GM21529 (cell line): ENCODE measurements at regions not wholly inside any gene's neighbourhood (a gene's known extent, or its start where the extent isn't known, plus 50 kb on each side); places are given as distances from the start of the nearest gene placed in this dataset.

Experiments used
- ATAC-seq: cut with Tn5 transposase; IDR thresholded peaks from one replicate; pipeline ENCODE4 v1.9.1; 2021; ENCODE audit not compliant: unreplicated experiment

- no peak for ATAC-seq
Observed at GRCh38 chr4:156191044-156191781, 237.5 kb upstream of the CTSO start.

GRCh38 chr4:156190615-156191014 is 236.9 kb upstream of the CTSO start:
- no peak for ATAC-seq

- ATAC-seq, result no peak
Observed at GRCh38 chr4:156188596-156188995, 234.9 kb upstream of the CTSO start.

GRCh38 chr4:156186111-156186510 is 232.4 kb upstream of the CTSO start:
- ATAC-seq, result no peak

GRCh38 chr4:156185514-156186055 is 231.9 kb upstream of the CTSO start:
- ATAC-seq, result no peak

- no peak for ATAC-seq
Observed at GRCh38 chr4:156182269-156182668, 228.6 kb upstream of the CTSO start.

GRCh38 chr4:156177941-156178340 is 224.3 kb upstream of the CTSO start:
- no peak for ATAC-seq

GRCh38 chr4:156176896-156177295 is 223.2 kb upstream of the CTSO start:
- no peak for ATAC-seq

GRCh38 chr4:156173937-156174336 is 220.3 kb upstream of the CTSO start:
- ATAC-seq, result no peak

GRCh38 chr4:156173486-156173885 is 219.8 kb upstream of the CTSO start:
- no peak for ATAC-seq

GRCh38 chr4:156169861-156170260 is 216.2 kb upstream of the CTSO start:
- ATAC-seq, result no peak

- peak; percentile 62 for ATAC-seq
Observed at GRCh38 chr4:156169011-156169410, 215.3 kb upstream of the CTSO start.

- no peak for ATAC-seq
Observed at GRCh38 chr4:156168288-156168687, 214.6 kb upstream of the CTSO start.

GRCh38 chr4:156158747-156159146 is 205.1 kb upstream of the CTSO start:
- ATAC-seq, result peak; percentile 92

GRCh38 chr4:156154978-156155377 is 201.3 kb upstream of the CTSO start:
- ATAC-seq, result no peak

GRCh38 chr4:156146571-156146970 is 192.9 kb upstream of the CTSO start:
- ATAC-seq, result no peak

GRCh38 chr4:156144961-156145360 is 191.3 kb upstream of the CTSO start:
- no peak for ATAC-seq

- no peak for ATAC-seq
Observed at GRCh38 chr4:156138781-156139280, 185.2 kb upstream of the CTSO start.

- ATAC-seq, result no peak
Observed at GRCh38 chr4:156137679-156138473, 184.2 kb upstream of the CTSO start.

GRCh38 chr4:156132196-156132595 is 178.5 kb upstream of the CTSO start:
- ATAC-seq, result no peak

GRCh38 chr4:156128616-156129015 is 174.9 kb upstream of the CTSO start:
- ATAC-seq, result no peak
